Fibroblast of lung (primary cell): ENCODE measurements at regions not wholly inside any gene's neighbourhood (a gene's known extent, or its start where the extent isn't known, plus 50 kb on each side); places are given as distances from the start of the nearest gene placed in this dataset.

Source experiments
- EZH2 ChIP-seq: IDR thresholded peaks from 2 replicates; pipeline ENCODE4 v1.5.1; 2012; ENCODE audit warnings: low read length, control low read depth, mild to moderate bottlenecking; ENCODE audit errors: missing control alignments
- TF ChIP-seq, protein P1 (sequence below), 2 donors: IDR thresholded peaks in 1 of 2; conservative IDR thresholded peaks in 1 of 2; 1 replicate in 1 of 2; 2 replicates in 1 of 2; pipeline ENCODE4 v1.5.1; 2011 to 2012; ENCODE audit warnings: low read length in 2 of 2, control low read depth in 1 of 2, inconsistent platforms in 1 of 2, low read depth in 1 of 2, mild to moderate bottlenecking in 1 of 2

DNA sequence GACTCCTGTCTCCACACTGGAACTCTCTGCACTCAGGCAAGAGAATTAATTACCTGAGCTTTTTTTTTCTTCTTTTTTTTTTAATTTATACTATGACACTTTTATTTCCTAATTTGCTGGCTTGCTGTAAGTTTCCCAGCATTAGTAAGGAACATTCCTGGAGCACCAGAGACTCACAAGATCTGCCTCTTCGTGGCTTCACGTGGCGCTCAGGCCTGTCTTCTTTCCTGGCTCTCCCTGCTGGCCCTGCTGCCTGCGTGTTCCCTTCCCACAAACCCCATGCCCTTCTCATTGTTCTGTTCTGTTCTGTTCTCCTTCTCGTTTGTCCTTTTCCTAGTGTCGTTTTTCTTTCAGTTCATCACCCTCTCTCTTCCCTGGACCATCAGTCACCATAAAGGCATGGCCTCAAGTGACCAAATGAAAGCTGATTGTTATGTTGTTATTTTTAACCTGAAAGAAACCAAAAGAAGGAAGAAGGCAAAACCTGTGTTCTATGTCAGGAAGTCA is 591.6 kb upstream of the PFKP start:
- TF ChIP-seq, protein P1, sequence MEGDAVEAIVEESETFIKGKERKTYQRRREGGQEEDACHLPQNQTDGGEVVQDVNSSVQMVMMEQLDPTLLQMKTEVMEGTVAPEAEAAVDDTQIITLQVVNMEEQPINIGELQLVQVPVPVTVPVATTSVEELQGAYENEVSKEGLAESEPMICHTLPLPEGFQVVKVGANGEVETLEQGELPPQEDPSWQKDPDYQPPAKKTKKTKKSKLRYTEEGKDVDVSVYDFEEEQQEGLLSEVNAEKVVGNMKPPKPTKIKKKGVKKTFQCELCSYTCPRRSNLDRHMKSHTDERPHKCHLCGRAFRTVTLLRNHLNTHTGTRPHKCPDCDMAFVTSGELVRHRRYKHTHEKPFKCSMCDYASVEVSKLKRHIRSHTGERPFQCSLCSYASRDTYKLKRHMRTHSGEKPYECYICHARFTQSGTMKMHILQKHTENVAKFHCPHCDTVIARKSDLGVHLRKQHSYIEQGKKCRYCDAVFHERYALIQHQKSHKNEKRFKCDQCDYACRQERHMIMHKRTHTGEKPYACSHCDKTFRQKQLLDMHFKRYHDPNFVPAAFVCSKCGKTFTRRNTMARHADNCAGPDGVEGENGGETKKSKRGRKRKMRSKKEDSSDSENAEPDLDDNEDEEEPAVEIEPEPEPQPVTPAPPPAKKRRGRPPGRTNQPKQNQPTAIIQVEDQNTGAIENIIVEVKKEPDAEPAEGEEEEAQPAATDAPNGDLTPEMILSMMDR (conservative IDR thresholded peaks at IDR 0.05 in 1 of 2, IDR thresholded peaks at IDR 0.05 in 1 of 2; ENCODE audit: low read depth in 1 of 2, low read length in 2 of 2), result no peak
- TF ChIP-seq EZH2, result no peak
